IMR-90 (cell line): ENCODE measurements at regions not wholly inside any gene's neighbourhood (a gene's known extent, or its start where the extent isn't known, plus 50 kb on each side); places are given as distances from the start of the nearest gene placed in this dataset.

Experiments used
- ATAC-seq: fragments of 200-7000 bp; cut with Tn5 transposase; 2 replicates; pipeline ENCODE4 v1.9.1; 2020; ENCODE audit warnings: low read depth, mild to moderate bottlenecking, moderate library complexity
- BruUV-seq: library from RNA; stranded (reverse); fragments of 400-500 nt; replicated peaks from 2 replicates; lab custom pipeline; 2021; lab: Mats Ljungman, UMichigan
- CTCF ChIA-PET: fragments of 300-600 bp; formaldehyde crosslinking; extraction: SDS; loops from one replicate; lab custom pipeline; 2021; ENCODE audit warnings: antibody characterized with exemption; lab: Yijun Ruan, JAX
- POLR2A ChIA-PET: fragments of 300-600 bp; sonication (Branson Sonifier 250); formaldehyde crosslinking; loops from one replicate; lab custom pipeline; 2022; ENCODE audit warnings: antibody characterized with exemption; ENCODE audit not compliant: unreplicated experiment; lab: Charles Lee
- DNase-seq: peaks from one replicate; pipeline ENCODE4 v3.0.0; 2013
- H2AFZ ChIP-seq: replicated peaks from 2 replicates; pipeline ENCODE3; 2013; ENCODE audit warnings: low read length, mild to moderate bottlenecking; ENCODE audit not compliant: poor library complexity
- H2AK5ac ChIP-seq: 2 replicates; pipeline ENCODE4 v1.6.1; 2013; ENCODE audit warnings: low read depth, low read length, inconsistent platforms
- H2AK9ac ChIP-seq: replicated peaks from 2 replicates; pipeline ENCODE3; 2013; ENCODE audit warnings: mild to moderate bottlenecking, low read depth, low read length, moderate library complexity; ENCODE audit not compliant: poor library complexity
- H2BK120ac ChIP-seq: 2 replicates; pipeline ENCODE4 v1.6.1; 2013; ENCODE audit warnings: low read depth, low read length, inconsistent platforms
- H2BK15ac ChIP-seq: 3 replicates; pipeline ENCODE4 v1.6.1; 2013; ENCODE audit warnings: low read depth, low read length, inconsistent platforms
- H2BK20ac ChIP-seq: 2 replicates; pipeline ENCODE4 v1.6.1; 2013; ENCODE audit warnings: low read depth, mild to moderate bottlenecking, inconsistent platforms, low read length, moderate library complexity
- H2BK5ac ChIP-seq: 2 replicates; pipeline ENCODE4 v1.6.1; 2013; ENCODE audit warnings: mild to moderate bottlenecking, low read depth, low read length, inconsistent platforms; ENCODE audit not compliant: poor library complexity, severe bottlenecking
- H3K14ac ChIP-seq: replicated peaks from 2 replicates; pipeline ENCODE4 v1.6.1; 2013; ENCODE audit warnings: low read depth, low read length, inconsistent platforms
- H3K18ac ChIP-seq: 2 replicates; pipeline ENCODE4 v1.6.1; 2013; ENCODE audit warnings: low read depth, low read length, control low read depth
- H3K23ac ChIP-seq: 2 replicates; pipeline ENCODE4 v1.6.1; 2013; ENCODE audit warnings: low read depth, low read length, inconsistent platforms
- H3K27ac ChIP-seq: 2 replicates; pipeline ENCODE4 v1.5.1; 2013; ENCODE audit warnings: mild to moderate bottlenecking, control low read depth, low read length; ENCODE audit not compliant: insufficient read depth
- H3K27me3 ChIP-seq: 2 replicates; pipeline ENCODE4 v1.6.1; 2013; ENCODE audit warnings: low read length; ENCODE audit not compliant: control insufficient read depth, insufficient read depth
- H3K36me3 ChIP-seq: 2 replicates; pipeline ENCODE4 v1.6.1; 2013; ENCODE audit warnings: low read length, mixed read lengths; ENCODE audit not compliant: control insufficient read depth, insufficient read depth
- H3K4ac ChIP-seq: 2 replicates; pipeline ENCODE4 v1.6.1; 2013; ENCODE audit warnings: low read depth, low read length, inconsistent platforms
- H3K4me1 ChIP-seq: 2 replicates; pipeline ENCODE4 v1.6.1; 2013; ENCODE audit warnings: low read length, mixed read lengths; ENCODE audit not compliant: control insufficient read depth, insufficient read depth
- H3K4me2 ChIP-seq: 2 replicates; pipeline ENCODE4 v1.6.1; 2013; ENCODE audit warnings: low read depth, mild to moderate bottlenecking, control low read depth, low read length, moderate library complexity
- H3K4me3 ChIP-seq: 2 replicates; pipeline ENCODE4 v1.5.1; 2013; ENCODE audit warnings: low read depth, mild to moderate bottlenecking, control low read depth, low read length, moderate library complexity; ENCODE audit not compliant: insufficient read depth
- H3K56ac ChIP-seq: 2 replicates; pipeline ENCODE4 v1.6.1; 2013; ENCODE audit warnings: low read length, inconsistent platforms; ENCODE audit not compliant: insufficient read depth; ENCODE audit errors: extremely low read depth
- H3K79me1 ChIP-seq, 2 experiments: 2 replicates each; pipeline ENCODE4 v1.6.1; 2013; ENCODE audit warnings: low read length in 2 of 2, inconsistent platforms in 1 of 2, low read depth in 1 of 2
- H3K9ac ChIP-seq: 2 replicates; pipeline ENCODE4 v1.6.1; 2013; ENCODE audit warnings: low read depth, low read length, control low read depth
- H3K9me1 ChIP-seq: 2 replicates; pipeline ENCODE4 v1.6.1; 2013; ENCODE audit warnings: low read length, inconsistent platforms; ENCODE audit not compliant: insufficient read depth
- H3K9me3 ChIP-seq: 2 replicates; pipeline ENCODE4 v1.6.1; 2013; ENCODE audit warnings: low read length; ENCODE audit not compliant: control insufficient read depth, insufficient read depth
- H4K20me1 ChIP-seq: 2 replicates; pipeline ENCODE4 v1.6.1; 2013; ENCODE audit warnings: low read length, inconsistent platforms; ENCODE audit not compliant: insufficient read depth
- H4K5ac ChIP-seq: 2 replicates; pipeline ENCODE4 v1.6.1; 2013; ENCODE audit warnings: mild to moderate bottlenecking, low read depth, low read length, control low read depth
- H4K8ac ChIP-seq, 2 experiments: 2 replicates each; pipeline ENCODE4 v1.6.1; 2013; ENCODE audit warnings: low read depth in 2 of 2, low read length in 2 of 2, control low read depth in 1 of 2, inconsistent platforms in 1 of 2
- H4K91ac ChIP-seq: 2 replicates; pipeline ENCODE4 v1.6.1; 2013; ENCODE audit warnings: low read depth, low read length, inconsistent platforms; ENCODE audit not compliant: insufficient read depth
- MAFK ChIP-seq: IDR thresholded peaks from 2 replicates; pipeline ENCODE4 v1.6.1; 2012; ENCODE audit warnings: low read depth, low read length, improper control_type of control experiment
- WGBS, 2 experiments: methylation state at CpG; one replicate each; pipeline versions ENCODE4 v1.1.5 to v1.1.7; 2013; ENCODE audit warnings: missing lambda C conversion rate in 2 of 2; ENCODE audit not compliant: insufficient read length in 1 of 2; ENCODE audit errors: extremely low coverage in 2 of 2; 5-methylcytosine and 5-hydroxymethylcytosine counted together
- dilution Hi-C: fragments of 300-500 bp; cut with HindIII; formaldehyde crosslinking; loops from one replicate; pipeline ENCODE4 v1.14.3; 2018; ENCODE audit warnings: low sequenced_read_pairs; ENCODE audit not compliant: unreplicated experiment
- in situ Hi-C: fragments of 300-500 bp; cut with MboI; formaldehyde crosslinking; loops from 3 replicates; pipeline ENCODE4 v1.14.3; 2019; ENCODE audit warnings: low sequenced_read_pairs, inconsistent platforms, mixed read lengths
- intact Hi-C: fragments of 100-400 bp; cut with micrococcal nuclease; formaldehyde crosslinking; loops from 2 replicates; pipeline ENCODE4 v1.10.0; 2022

DNA sequence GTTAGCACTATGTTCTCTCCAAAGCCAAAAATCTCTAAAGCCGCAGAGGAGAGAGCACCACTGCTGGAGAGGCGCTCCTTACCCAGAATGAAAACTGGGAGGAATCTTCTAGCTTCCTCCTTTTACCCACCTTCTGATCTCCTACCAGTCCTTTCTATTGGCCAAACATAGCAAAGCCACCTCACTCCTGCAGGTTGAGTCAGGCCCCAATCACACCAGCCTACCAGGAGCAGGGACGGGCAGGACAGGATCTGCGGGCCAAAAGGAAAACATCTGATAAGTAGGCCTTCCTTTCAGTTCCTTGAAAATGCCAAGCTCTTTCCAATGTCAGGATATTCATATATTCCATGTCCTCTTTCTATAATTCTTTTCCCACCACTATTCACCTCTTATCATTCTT lies 197.7 kb upstream of the CNOT2 start:
- no peak overlapping the region for H2BK20ac ChIP-seq
- ChIA-PET CTCF (no interaction called here), POLR2A (no interaction called here)
- H3K79me1 ChIP-seq = no peaks in the 10 kb centered on the region
- H2BK15ac ChIP-seq = no peak overlapping the region
- TF ChIP-seq MAFK = no peak
- no peaks in the 10 kb centered on the region for H3K27me3 ChIP-seq
- no peaks in the 10 kb centered on the region for H3K36me3 ChIP-seq
- H3K4me1 ChIP-seq = no peaks in the 10 kb centered on the region
- no peak overlapping the region for H3K14ac ChIP-seq
- no peak overlapping the region for H2AK5ac ChIP-seq
- no peak overlapping the region for H4K8ac ChIP-seq
- H2AK9ac ChIP-seq = no peak overlapping the region
- WGBS, 2 experiments = no CpG with 5 or more reads among the region's 4 CpGs
- no peak overlapping the region for H4K91ac ChIP-seq
- BruUV-seq = no TSS peak
- ATAC-seq = no peak
- H3K27ac ChIP-seq = no peak overlapping the region
- H3K9me3 ChIP-seq = no peaks in the 10 kb centered on the region
- H2BK5ac ChIP-seq = no peak overlapping the region
- DNase-seq = no peak
- no peaks in the 10 kb centered on the region for H4K20me1 ChIP-seq
- no peak overlapping the region for H2AFZ ChIP-seq
- no peak overlapping the region for H3K18ac ChIP-seq
- H3K4me2 ChIP-seq = no peak overlapping the region
- H3K23ac ChIP-seq = no peak overlapping the region
- H4K5ac ChIP-seq = no peak overlapping the region
- in situ Hi-C loops (no loop called here), intact Hi-C loops (no loop called here), dilution Hi-C loops (no loop called here)
- no peak overlapping the region for H3K4me3 ChIP-seq
- H3K9me1 ChIP-seq = no peaks in the 10 kb centered on the region
- H3K9ac ChIP-seq = no peak overlapping the region
- H3K4ac ChIP-seq = no peak overlapping the region
- no peak overlapping the region for H2BK120ac ChIP-seq
- H3K56ac ChIP-seq = no peak overlapping the region
